SK-N-SH treated with all-trans-retinoic acid at 6 μM for 48 hours (cell line): ENCODE measurements at regions not wholly inside any gene's neighbourhood (a gene's known extent, or its start where the extent isn't known, plus 50 kb on each side); places are given as distances from the start of the nearest gene placed in this dataset.

Source experiments
- ARNTL ChIP-seq: fragments of 450-650 bp; formaldehyde crosslinking; IDR thresholded peaks from 2 replicates; pipeline ENCODE4 v1.5.0; 2020; ENCODE audit warnings: low read depth, mild to moderate bottlenecking, moderate library complexity, borderline replicate concordance
- CSDC2 ChIP-seq: fragments of 250-450 bp; sonication (Bioruptor Pico); IDR thresholded peaks from 2 replicates; pipeline ENCODE4 v1.5.0; 2020; ENCODE audit warnings: mild to moderate bottlenecking, moderate library complexity
- ESRRG ChIP-seq: fragments of 250-450 bp; sonication (Bioruptor Pico); IDR thresholded peaks from 2 replicates; pipeline ENCODE4 v1.6.1; 2021; ENCODE audit warnings: mild to moderate bottlenecking
- GLIS3 ChIP-seq: fragments of 250-450 bp; sonication (Bioruptor Pico); IDR thresholded peaks from 2 replicates; pipeline ENCODE4 v1.5.0; 2020; ENCODE audit warnings: mild to moderate bottlenecking, moderate library complexity
- ISL1 ChIP-seq: fragments of 250-450 bp; sonication (Bioruptor Pico); IDR thresholded peaks from 2 replicates; pipeline ENCODE4 v2.1.2; 2022; ENCODE audit warnings: mild to moderate bottlenecking, moderate library complexity
- RARB ChIP-seq: fragments of 250-450 bp; sonication (Bioruptor Pico); IDR thresholded peaks from 2 replicates; pipeline ENCODE4 v1.8.0; 2021; ENCODE audit warnings: mild to moderate bottlenecking, moderate library complexity
- TCF4 ChIP-seq: fragments of 250-450 bp; sonication (Bioruptor Pico); IDR thresholded peaks from 2 replicates; pipeline ENCODE4 v1.8.0; 2021; ENCODE audit warnings: mild to moderate bottlenecking, moderate library complexity, borderline replicate concordance
- TSHZ2 ChIP-seq: fragments of 250-450 bp; sonication (Bioruptor Pico); IDR thresholded peaks from 2 replicates; pipeline ENCODE4 v1.5.0; 2020; ENCODE audit warnings: mild to moderate bottlenecking, moderate library complexity
- ZFP3 ChIP-seq: fragments of 250-450 bp; sonication (Bioruptor Pico); IDR thresholded peaks from 2 replicates; pipeline ENCODE4 v1.5.0; 2020; ENCODE audit warnings: mild to moderate bottlenecking, moderate library complexity
- ZFP30 ChIP-seq: fragments of 450-650 bp; formaldehyde crosslinking; IDR thresholded peaks from 2 replicates; pipeline ENCODE4 v1.5.0; 2022; ENCODE audit warnings: mild to moderate bottlenecking, moderate library complexity
- ZNF565 ChIP-seq: fragments of 450-650 bp; formaldehyde crosslinking; conservative IDR thresholded peaks from 2 replicates; pipeline ENCODE4 v1.5.0; 2020; ENCODE audit warnings: low read depth, mild to moderate bottlenecking, moderate library complexity
- TF ChIP-seq, protein P1 (sequence below): fragments of 250-450 bp; sonication (Bioruptor Pico); IDR thresholded peaks from 2 replicates; pipeline ENCODE4 v1.8.0; 2020; ENCODE audit warnings: mild to moderate bottlenecking, moderate library complexity, borderline replicate concordance
- TF ChIP-seq, protein P2 (sequence below): fragments of 250-450 bp; sonication (Bioruptor Pico); IDR thresholded peaks from 2 replicates; pipeline ENCODE4 v1.5.1; 2020; ENCODE audit warnings: low read depth, mild to moderate bottlenecking, moderate library complexity

DNA sequence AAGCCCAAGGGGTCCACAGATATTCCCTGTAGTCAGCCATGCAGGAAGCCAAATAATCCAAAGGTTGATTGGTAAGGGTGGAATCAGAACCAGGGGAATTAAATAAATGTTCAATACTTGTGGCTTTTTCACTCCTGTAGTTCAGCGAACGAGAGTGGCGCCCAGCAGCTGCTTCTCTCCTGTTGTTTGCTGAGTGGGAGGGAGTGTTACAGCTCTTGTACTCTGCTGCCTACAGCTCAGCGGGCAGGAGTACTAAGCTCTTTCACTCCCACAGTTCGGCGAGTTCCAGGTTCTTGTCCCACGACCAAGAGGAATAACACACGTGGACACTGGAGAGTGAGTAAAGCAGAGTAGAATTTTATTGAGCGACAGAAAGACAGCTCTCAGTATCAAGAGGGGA is 105.9 kb downstream of the MOBP start:
- TF ChIP-seq RARB (no peak), ESRRG (no peak), TCF4 (CRISPR knock-in tag) (no peak), ZNF565 (CRISPR knock-in tag) (no peak), ISL1 (CRISPR knock-in tag) (no peak), ZFP3 (CRISPR knock-in tag) (no peak), ZFP30 (CRISPR knock-in tag) (no peak), TSHZ2 (no peak), ARNTL (CRISPR knock-in tag) (no peak), CSDC2 (CRISPR knock-in tag) (no peak), GLIS3 (no peak)
- TF ChIP-seq, protein P1, sequence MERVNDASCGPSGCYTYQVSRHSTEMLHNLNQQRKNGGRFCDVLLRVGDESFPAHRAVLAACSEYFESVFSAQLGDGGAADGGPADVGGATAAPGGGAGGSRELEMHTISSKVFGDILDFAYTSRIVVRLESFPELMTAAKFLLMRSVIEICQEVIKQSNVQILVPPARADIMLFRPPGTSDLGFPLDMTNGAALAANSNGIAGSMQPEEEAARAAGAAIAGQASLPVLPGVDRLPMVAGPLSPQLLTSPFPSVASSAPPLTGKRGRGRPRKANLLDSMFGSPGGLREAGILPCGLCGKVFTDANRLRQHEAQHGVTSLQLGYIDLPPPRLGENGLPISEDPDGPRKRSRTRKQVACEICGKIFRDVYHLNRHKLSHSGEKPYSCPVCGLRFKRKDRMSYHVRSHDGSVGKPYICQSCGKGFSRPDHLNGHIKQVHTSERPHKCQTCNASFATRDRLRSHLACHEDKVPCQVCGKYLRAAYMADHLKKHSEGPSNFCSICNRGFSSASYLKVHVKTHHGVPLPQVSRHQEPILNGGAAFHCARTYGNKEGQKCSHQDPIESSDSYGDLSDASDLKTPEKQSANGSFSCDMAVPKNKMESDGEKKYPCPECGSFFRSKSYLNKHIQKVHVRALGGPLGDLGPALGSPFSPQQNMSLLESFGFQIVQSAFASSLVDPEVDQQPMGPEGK (CRISPR knock-in tag) = no peak
- TF ChIP-seq, protein P2, sequence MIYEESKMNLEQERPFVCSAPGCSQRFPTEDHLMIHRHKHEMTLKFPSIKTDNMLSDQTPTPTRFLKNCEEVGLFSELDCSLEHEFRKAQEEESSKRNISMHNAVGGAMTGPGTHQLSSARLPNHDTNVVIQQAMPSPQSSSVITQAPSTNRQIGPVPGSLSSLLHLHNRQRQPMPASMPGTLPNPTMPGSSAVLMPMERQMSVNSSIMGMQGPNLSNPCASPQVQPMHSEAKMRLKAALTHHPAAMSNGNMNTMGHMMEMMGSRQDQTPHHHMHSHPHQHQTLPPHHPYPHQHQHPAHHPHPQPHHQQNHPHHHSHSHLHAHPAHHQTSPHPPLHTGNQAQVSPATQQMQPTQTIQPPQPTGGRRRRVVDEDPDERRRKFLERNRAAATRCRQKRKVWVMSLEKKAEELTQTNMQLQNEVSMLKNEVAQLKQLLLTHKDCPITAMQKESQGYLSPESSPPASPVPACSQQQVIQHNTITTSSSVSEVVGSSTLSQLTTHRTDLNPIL (CRISPR knock-in tag) = no peak
